ENCODE measurements at regions not wholly inside any gene's neighbourhood (a gene's known extent, or its start where the extent isn't known, plus 50 kb on each side); places are given as distances from the start of the nearest gene placed in this dataset.

DNA sequence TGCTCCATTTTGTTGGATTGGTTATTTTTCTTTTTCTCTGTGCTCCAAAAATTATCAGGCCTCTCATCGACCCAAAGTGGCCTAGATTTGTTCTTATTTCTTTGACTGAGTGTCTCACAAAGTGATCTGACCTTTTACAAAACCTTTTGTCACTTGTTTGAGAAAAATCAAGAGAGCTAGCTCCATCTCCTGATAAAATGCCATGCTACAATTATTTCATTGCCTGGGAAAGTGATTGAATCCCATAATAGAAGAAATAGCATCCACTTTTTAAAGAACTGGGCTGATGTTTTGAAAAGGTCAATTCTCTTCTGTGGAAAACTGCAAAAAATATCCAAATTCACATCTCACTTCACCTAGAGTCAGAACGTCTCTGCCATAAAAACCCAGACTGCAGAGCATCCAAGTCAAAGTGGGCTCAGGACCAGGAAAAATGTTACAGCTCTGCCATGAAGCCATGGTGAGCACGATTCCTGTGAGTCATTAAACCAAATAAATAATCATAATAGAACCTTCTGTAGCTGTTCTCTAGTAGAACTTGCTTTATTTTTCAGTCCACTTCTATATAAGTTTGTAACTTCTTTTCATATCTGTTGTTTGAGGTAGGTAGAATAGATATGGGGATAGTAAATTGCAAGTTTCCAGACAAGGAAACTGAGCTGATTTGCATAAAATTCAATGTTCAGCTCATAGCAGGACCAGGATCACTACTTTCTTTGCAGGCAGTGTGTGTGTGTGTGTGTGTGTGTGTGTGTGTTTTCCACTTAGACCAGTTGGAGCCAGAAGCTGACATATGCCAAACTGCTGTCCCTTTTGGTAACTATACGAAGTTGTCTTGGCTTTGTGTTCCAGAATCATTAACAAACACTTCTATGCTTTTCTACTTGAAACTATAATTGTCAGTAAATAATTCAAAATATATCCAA lies 632.5 kb upstream of the ANKRD30A start:
- no peaks in the 10 kb centered on the region for H3K27me3 ChIP-seq (ENCODE audit: insufficient read depth, low read length)
- BruUV-seq (replicated peaks), result no TSS peak
- no peaks in the 10 kb centered on the region for H3K36me3 ChIP-seq (ENCODE audit: control insufficient read depth in 1 of 2, insufficient read depth in 2 of 2, low read length in 2 of 2)
- ATAC-seq, result no peak
- no peak overlapping the region for H3K4me2 ChIP-seq (ENCODE audit: low read length)
- POLR2A ChIA-PET, result no interaction called here
- H3K9ac ChIP-seq (ENCODE audit: low read length), result no peak overlapping the region
- no peaks in the 10 kb centered on the region for H4K20me1 ChIP-seq (ENCODE audit: insufficient read depth)
- H3K27ac ChIP-seq (ENCODE audit: low read depth, low read length), result no peak overlapping the region
- H2AFZ ChIP-seq (ENCODE audit: low read depth, low read length, poor library complexity, severe bottlenecking), result no peak overlapping the region
- RAD21 ChIA-PET (ENCODE audit: low non-redundant PET in 1 of 2, low total read pairs in 2 of 2, uncharacterized antibody in 2 of 2, unreplicated experiment in 2 of 2), result no interaction called here
- H3K4me3 ChIP-seq (replicated peaks in 1 of 2; ENCODE audit: low read depth in 1 of 2, low read length in 2 of 2), result no peak overlapping the region
- H3K4me1 ChIP-seq (ENCODE audit: control insufficient read depth in 1 of 2, insufficient read depth in 2 of 2, low read length in 2 of 2), result no peaks in the 10 kb centered on the region
- intact Hi-C loops (cut with micrococcal nuclease), result no loop called here
- no peaks in the 10 kb centered on the region for H3K79me2 ChIP-seq (ENCODE audit: insufficient read depth, low read length)
- no peak for DNase-seq (ENCODE audit: low read depth, low spot score)
- TF ChIP-seq RAD21 (IDR thresholded peaks at IDR 0.05; ENCODE audit: low read depth) (no peak), CBX3 (IDR thresholded peaks at IDR 0.05; ENCODE audit: low read depth) (no peak)
- TF ChIP-seq, protein P1, sequence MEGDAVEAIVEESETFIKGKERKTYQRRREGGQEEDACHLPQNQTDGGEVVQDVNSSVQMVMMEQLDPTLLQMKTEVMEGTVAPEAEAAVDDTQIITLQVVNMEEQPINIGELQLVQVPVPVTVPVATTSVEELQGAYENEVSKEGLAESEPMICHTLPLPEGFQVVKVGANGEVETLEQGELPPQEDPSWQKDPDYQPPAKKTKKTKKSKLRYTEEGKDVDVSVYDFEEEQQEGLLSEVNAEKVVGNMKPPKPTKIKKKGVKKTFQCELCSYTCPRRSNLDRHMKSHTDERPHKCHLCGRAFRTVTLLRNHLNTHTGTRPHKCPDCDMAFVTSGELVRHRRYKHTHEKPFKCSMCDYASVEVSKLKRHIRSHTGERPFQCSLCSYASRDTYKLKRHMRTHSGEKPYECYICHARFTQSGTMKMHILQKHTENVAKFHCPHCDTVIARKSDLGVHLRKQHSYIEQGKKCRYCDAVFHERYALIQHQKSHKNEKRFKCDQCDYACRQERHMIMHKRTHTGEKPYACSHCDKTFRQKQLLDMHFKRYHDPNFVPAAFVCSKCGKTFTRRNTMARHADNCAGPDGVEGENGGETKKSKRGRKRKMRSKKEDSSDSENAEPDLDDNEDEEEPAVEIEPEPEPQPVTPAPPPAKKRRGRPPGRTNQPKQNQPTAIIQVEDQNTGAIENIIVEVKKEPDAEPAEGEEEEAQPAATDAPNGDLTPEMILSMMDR (IDR thresholded peaks at IDR 0.05 in 2 of 3, conservative IDR thresholded peaks at IDR 0.05 in 1 of 3; ENCODE audit: borderline replicate concordance in 1 of 3, insufficient read depth in 1 of 3, low read depth in 2 of 3, low read length in 2 of 3), result no peak
- H3K9me3 ChIP-seq (ENCODE audit: control insufficient read depth in 1 of 2, insufficient read depth in 1 of 2, low read depth in 1 of 2, low read length in 2 of 2), result peaks cover 3 to 21% of the 10 kb centered on the region in 2 experiments; a peak in 2 of 4 replicates
- CTCF ChIA-PET, result no interaction called here
- no peaks in the 10 kb centered on the region for H3K9me2 ChIP-seq (ENCODE audit: insufficient read depth)

DNA sequence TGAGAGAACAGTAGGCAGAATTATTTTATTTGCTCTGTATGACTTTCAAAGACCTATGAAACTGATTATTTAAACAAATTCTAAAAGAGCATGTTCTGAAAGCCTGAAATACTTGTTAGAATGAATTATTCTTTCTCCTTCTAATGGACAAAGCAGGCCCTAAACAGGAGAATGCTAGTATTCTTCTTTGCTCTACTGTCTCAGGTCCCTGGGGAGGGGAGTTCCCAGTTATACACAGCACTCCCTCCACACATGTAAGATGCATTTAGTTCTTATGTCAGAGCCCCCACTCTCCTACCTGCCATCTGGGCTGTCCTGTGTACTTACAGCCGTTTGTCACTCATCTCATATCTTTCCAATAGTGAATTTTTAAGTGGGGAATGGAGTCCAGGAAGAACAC lies 633.5 kb upstream of the ANKRD30A start:
- Histone ChIP-seq H2AFZ (ENCODE audit: low read depth, low read length, poor library complexity, severe bottlenecking) (no peak overlapping the region), H3K9me2 (ENCODE audit: insufficient read depth) (no peaks in the 10 kb centered on the region), H4K20me1 (ENCODE audit: insufficient read depth) (no peaks in the 10 kb centered on the region), H3K4me1 (ENCODE audit: control insufficient read depth in 1 of 2, insufficient read depth in 2 of 2, low read length in 2 of 2) (no peaks in the 10 kb centered on the region), H3K79me2 (ENCODE audit: insufficient read depth, low read length) (no peaks in the 10 kb centered on the region), H3K9ac (ENCODE audit: low read length) (no peak overlapping the region), H3K9me3 (ENCODE audit: control insufficient read depth in 1 of 2, insufficient read depth in 1 of 2, low read depth in 1 of 2, low read length in 2 of 2) (peaks cover 2 to 16% of the 10 kb centered on the region in 2 experiments; a peak in 2 of 4 replicates), H3K4me3 (replicated peaks in 1 of 2; ENCODE audit: low read depth in 1 of 2, low read length in 2 of 2) (no peak overlapping the region), H3K4me2 (ENCODE audit: low read length) (no peak overlapping the region), H3K27me3 (ENCODE audit: insufficient read depth, low read length) (no peaks in the 10 kb centered on the region), H3K27ac (ENCODE audit: low read depth, low read length) (no peak overlapping the region), H3K36me3 (ENCODE audit: control insufficient read depth in 1 of 2, insufficient read depth in 2 of 2, low read length in 2 of 2) (no peaks in the 10 kb centered on the region)
- no peak for DNase-seq (ENCODE audit: low read depth, low spot score)
- CTCF ChIA-PET, result no interaction called here
- RAD21 ChIA-PET (ENCODE audit: low non-redundant PET in 1 of 2, low total read pairs in 2 of 2, uncharacterized antibody in 2 of 2, unreplicated experiment in 2 of 2), result no interaction called here
- no TSS peak for BruUV-seq (replicated peaks)
- ATAC-seq, result no peak
- intact Hi-C loops (cut with micrococcal nuclease), result no loop called here
- POLR2A ChIA-PET, result no interaction called here
- no peak for TF ChIP-seq EZH2phosphoT487 (IDR thresholded peaks at IDR 0.05; ENCODE audit: borderline replicate concordance)
- TF ChIP-seq SRF (IDR thresholded peaks at IDR 0.05; ENCODE audit: low read depth), result no peak
- no peak for TF ChIP-seq ZFX (IDR thresholded peaks at IDR 0.05)
- TF ChIP-seq JUND (IDR thresholded peaks at IDR 0.05), result no peak
- TF ChIP-seq ELF1 (IDR thresholded peaks at IDR 0.05; ENCODE audit: borderline replicate concordance, low read depth), result no peak
- no peak for TF ChIP-seq FOSL1 (IDR thresholded peaks at IDR 0.05; ENCODE audit: low read depth)
